Stomach (tissue), 4 donors: ENCODE measurements at regions not wholly inside any gene's neighbourhood (a gene's known extent, or its start where the extent isn't known, plus 50 kb on each side); places are given as distances from the start of the nearest gene placed in this dataset.

Source experiments
- POLR2A ChIP-seq, 4 donors: fragments of 450-650 bp; IDR thresholded peaks; one replicate each; pipeline ENCODE4 v1.6.1; 2016; ENCODE audit warnings: antibody characterized with exemption in 4 of 4, control low read depth in 2 of 4, mild to moderate bottlenecking in 1 of 4, moderate library complexity in 1 of 4
- POLR2AphosphoS5 ChIP-seq, 3 donors: sonication (generic); formaldehyde crosslinking; IDR thresholded peaks; one replicate each; pipeline ENCODE4 v1.6.1; 2016; ENCODE audit warnings: antibody characterized with exemption in 3 of 3
- TF ChIP-seq, protein P1 (sequence below), 7 experiments: fragments of 450-650 bp in 4 of 7; fragments of 200-600 bp in 3 of 7; sonication (generic) in 3 of 7; IDR thresholded peaks; one replicate each; pipeline ENCODE4 v1.5.1; 2016 to 2019; ENCODE audit warnings: antibody characterized with exemption in 7 of 7, control low read depth in 2 of 7, mild to moderate bottlenecking in 1 of 7

DNA sequence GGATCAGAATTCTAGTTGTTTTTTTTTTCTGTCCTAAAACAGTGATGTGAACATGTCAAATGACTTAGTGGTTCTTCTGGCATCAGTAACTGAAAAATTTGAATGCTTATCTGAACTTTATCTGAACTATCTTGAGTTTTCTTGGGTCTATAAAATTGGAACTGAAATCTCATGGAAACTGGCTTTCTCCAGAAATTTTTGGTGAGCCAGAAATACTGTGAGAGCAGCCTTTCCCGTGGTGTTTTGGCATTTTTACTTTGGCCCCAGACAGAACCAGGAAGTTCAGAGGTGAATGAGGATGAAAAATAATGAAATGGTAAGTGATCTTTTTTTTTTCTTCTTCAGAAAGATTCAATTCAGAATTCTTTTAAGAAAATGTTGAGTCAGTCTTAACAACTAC lies 89.5 kb upstream of the CCDC91 start:
- TF ChIP-seq, protein P1, sequence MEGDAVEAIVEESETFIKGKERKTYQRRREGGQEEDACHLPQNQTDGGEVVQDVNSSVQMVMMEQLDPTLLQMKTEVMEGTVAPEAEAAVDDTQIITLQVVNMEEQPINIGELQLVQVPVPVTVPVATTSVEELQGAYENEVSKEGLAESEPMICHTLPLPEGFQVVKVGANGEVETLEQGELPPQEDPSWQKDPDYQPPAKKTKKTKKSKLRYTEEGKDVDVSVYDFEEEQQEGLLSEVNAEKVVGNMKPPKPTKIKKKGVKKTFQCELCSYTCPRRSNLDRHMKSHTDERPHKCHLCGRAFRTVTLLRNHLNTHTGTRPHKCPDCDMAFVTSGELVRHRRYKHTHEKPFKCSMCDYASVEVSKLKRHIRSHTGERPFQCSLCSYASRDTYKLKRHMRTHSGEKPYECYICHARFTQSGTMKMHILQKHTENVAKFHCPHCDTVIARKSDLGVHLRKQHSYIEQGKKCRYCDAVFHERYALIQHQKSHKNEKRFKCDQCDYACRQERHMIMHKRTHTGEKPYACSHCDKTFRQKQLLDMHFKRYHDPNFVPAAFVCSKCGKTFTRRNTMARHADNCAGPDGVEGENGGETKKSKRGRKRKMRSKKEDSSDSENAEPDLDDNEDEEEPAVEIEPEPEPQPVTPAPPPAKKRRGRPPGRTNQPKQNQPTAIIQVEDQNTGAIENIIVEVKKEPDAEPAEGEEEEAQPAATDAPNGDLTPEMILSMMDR (IDR thresholded peaks at IDR 0.05), result no peak
- TF ChIP-seq POLR2A (IDR thresholded peaks at IDR 0.05) (no peak), POLR2AphosphoS5 (IDR thresholded peaks at IDR 0.05) (no peak)
